ENCODE measurements at regions not wholly inside any gene's neighbourhood (a gene's known extent, or its start where the extent isn't known, plus 50 kb on each side); places are given as distances from the start of the nearest gene placed in this dataset.
A peak's percentile ranks its signal among the peaks of the same experiment; 100 is the strongest.

- TF ChIP-seq CTCF (IDR thresholded peaks at IDR 0.05; ENCODE audit: low read depth, low read length) (peak; percentile 84), EZH2phosphoT487 (IDR thresholded peaks at IDR 0.05; ENCODE audit: low read depth) (no peak)
These were observed 118.3 kb upstream of the SIRPA start for GRCh38 chr20:1776681-1777475.
